ENCODE measurements at regions not wholly inside any gene's neighbourhood (a gene's known extent, or its start where the extent isn't known, plus 50 kb on each side); places are given as distances from the start of the nearest gene placed in this dataset.
"Not testable (repeated sequence)": the region's sequence is repeated elsewhere in the genome, so short reads cannot be mapped to it uniquely, and the experiment has no call there.

DNA sequence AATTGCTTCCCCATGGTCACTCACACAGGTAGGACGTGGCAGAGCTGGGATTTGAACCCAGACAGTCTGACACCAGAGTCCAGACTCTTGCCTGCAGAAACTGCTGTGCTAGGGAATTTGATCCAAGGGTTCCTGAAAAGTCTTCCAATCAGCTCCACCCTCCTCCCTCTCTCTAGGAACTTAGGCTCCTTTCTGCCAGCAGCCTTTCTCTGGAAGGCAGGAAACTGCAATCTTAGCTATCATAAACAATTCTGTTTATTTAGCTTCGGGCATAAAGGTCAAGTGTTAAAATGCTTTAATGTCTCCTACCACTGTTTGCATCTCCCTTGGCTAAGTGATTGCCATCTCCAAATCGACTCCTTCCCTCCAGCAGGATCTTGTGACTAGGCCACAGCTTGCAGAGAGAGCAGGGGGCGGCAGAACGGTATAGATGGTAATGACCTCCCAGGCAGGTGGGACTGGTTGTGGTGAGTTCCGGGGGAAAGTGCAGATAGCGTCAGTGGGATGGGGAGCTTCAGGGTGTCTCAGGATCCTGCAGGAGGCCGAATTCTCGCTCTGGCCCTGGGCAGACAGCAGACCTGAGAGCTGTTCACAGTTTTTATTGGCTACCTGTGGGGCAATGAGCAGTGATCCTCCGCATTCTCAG lies 882.4 kb upstream of the EEF2KMT start:
- DNase-seq (ENCODE audit: low read depth): no peak

DNA sequence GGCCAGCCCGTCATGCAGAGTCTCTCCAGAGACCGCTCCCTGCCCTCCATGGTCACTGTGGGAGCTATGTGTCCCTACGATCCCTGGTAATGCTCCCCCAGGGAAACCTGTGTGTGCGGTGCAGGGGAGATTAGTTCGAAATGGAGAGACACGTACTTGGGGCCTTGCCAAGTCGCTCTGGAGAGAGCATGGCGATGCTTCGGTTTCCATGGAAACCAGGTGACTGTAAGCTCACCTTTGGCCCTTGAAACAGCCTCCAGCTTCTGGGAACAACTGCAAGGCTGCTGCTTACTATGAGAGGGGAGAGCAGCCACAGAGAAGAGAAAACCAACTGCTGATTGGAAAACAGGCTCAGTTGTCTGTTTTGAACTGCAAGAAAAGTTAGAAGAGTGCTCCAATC lies 879.7 kb upstream of the EEF2KMT start:
- DNase-seq (ENCODE audit: low read depth): no peak

DNA sequence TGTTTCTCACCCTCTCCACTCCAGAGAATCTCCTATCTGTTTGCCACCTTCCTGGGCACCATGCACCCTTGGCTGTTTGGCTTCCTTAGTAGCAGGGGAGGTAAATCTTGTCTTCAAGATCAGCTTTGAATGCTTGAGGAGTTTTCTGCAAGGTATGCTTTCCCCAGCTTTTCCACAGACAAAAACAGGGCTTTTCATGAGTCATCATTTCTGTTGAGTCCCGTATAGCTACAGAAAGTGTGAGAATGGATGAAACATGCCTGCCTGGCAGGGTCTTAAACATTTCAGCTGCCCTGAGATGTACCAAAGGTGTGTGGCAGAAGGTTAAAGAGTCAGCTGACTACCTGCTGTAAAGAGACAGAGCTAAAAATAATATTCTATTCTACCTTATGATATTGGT lies 875.2 kb upstream of the EEF2KMT start:
- no peak for DNase-seq (ENCODE audit: low read depth)

DNA sequence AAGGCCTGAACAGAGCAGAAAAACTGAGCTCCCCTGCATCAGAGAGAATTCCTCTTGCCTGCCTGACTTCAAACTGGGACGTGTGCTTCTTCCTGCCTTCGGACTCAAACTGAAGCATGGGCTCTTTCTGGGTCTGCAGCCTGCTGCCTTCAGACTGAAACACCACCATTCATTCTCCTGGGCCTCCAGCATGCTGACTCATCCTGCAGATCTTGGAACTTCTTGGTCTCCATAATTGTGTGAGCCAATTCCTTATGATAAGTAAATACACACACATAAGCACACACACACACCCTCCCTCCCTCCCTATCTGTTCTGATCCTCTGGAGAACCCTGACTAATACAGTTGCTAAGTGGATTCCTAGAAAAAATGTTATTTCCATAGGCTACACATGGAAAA lies 874.3 kb upstream of the EEF2KMT start:
- no peak for DNase-seq (ENCODE audit: low read depth)

DNA sequence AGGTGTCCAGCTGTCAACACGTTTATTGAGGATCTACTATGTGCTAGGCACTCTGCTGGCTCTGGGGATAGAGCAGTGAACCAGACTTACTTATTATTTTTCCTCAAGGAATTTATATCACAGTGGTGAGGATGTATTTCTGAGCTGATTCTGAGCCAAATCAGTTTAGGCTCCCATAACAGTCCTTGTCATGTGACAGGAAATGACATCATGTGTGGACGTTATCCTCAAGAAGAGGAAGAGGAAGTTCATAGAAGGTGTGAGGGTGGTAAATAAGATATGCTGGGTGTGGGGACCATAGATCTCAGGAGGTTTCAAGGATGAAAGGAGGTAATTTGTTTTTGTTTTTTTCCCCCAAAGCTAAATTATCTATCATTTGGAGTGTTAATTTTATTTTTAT lies 873.5 kb upstream of the EEF2KMT start:
- DNase-seq (ENCODE audit: low read depth): no peak

DNA sequence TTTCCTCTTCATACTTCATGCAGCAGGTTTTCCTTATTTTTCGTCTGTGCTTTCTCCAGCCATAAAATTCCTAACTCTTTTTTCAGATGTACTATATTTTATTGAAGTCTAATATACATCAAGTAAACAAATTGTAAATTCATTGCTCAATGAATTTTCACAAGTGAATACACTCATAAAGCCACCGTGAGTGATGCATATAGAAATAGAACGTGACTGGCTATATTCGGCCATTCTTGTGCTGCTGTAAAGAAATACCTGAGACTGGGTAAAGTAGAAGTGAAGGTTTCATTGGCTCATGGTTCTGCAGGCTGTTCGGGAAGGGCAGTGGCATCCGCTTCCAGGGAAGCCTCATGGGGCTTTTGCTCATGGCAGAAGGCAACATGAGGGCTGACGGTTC lies 868.4 kb upstream of the EEF2KMT start:
- DNase-seq (ENCODE audit: low read depth): no peak

DNA sequence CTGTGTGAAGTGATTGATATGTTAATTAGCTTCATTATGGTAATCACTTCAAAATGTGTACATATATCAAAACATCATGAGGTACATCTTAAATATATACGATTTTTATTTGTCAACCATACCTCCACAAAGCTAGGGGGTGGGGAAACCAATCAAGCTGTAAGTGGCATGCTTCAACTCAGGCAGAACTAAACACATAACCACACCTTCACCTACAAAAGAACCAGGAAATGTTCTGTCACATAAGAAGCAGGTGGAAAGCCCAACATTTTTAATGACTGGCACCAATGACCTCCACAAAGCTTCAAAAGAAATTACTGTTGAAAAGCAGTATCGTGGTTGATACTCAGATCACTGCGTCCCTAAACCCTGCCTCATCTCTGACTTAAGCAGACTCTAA lies 867.7 kb upstream of the EEF2KMT start:
- no peak for DNase-seq (ENCODE audit: low read depth)

DNA sequence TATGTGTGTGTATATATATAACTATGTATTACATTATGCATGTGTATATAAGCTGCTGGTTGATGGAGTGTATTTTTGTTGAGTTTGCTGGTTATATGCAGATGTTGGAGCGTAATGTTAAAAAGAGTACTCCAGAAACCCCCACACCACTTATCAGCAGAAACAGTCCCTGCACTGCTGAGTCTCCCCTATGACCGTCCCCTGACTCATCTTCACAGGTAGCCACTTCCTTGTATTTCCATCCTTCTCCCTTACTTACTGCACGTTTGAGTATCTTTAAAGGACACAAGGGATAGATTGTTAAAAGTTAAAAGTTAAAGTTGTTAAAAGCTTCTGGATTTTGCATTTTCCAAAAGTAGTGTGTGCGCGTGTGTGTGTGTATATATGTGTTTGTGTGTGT lies 853.9 kb upstream of the EEF2KMT start:
- no peak for DNase-seq (ENCODE audit: low read depth)

DNA sequence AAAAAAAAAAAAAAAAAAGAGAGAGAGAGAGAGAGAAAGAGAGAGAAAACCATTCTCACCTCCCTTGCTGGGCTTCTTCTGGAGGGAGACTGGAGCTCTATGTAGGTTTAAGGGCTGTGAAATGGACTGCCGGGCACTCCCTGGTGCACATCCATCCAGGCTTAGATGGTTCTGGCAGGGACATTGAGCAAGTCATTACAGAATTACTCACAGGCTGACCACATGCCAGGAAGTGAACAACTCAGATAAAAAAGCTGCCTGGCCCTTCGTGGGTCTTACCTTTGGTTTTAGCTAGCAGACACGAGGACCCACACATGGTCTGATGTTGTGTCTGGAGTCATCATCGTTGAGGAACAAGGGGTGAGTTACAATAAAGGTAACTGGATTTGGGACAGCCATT lies 847.4 kb upstream of the EEF2KMT start:
- peak; percentile 6 for DNase-seq (ENCODE audit: low read depth)

DNA sequence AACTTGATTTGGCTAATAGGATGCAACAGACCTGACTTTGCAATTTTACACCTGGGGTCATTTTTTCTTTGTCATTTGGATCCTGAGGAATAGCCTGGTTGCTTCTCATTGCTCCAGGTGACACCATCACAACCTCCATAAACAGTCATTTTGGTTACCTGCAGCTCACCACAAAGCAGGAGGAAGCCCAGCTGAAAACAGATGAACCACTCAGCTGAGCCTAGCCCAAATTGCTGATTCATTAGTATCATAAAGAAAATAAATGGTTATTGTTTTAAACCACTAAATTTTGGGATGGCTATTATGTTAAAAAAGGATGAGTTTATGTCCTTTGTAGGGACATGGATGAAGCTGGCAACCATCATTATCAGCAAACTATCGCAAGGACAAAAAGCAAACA lies 841.0 kb upstream of the EEF2KMT start:
- DNase-seq (ENCODE audit: low read depth): no peak

DNA sequence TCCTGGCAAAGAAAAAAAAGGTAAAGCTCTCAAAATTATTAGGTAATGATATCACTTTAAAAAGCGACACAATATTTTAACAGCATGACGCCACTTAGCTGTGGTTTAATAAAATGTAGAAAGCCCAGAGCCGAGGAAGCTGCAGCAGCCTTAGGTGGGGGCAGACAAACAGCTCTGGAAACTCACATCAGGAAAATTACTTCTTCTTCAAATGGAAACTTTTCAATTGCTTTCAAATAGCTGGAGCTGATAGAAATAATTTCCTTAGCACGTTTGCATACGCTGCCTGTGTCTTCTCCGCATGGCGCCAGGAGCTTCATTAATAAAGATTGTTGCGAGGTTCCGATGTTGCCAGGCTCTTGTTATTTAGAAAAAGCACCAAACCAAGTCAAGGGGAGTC lies 835.3 kb upstream of the EEF2KMT start:
- DNase-seq (ENCODE audit: low read depth): no peak

DNA sequence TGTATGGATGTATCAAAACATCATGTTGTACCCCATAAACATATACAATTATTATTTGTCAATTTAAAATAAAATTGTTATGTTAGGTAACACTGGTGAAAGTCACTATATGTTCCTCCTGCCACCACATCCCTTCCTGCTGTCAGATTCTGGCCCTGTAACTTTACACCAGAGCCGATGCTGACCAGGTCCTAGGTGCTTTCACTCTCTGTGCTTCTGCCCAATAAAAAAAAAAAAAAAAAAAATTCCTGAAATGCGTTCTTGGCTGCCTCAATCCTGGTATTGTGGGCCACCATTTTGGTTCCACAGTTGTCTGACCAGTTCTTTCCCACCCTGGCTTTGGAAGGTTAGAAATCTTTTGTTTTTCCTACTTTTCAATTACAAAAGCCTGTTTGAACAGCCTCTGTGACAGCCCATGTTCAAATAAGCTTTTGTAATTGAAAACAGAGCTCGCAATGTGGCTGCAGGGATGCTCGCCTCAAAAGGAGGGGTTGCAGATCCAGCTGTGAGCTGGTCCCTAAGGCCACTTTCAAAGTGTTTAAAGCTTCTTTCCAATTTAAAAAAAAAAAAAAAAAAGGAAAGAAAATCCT lies 831.0 kb upstream of the EEF2KMT start:
- no peak for DNase-seq (ENCODE audit: low read depth)

DNA sequence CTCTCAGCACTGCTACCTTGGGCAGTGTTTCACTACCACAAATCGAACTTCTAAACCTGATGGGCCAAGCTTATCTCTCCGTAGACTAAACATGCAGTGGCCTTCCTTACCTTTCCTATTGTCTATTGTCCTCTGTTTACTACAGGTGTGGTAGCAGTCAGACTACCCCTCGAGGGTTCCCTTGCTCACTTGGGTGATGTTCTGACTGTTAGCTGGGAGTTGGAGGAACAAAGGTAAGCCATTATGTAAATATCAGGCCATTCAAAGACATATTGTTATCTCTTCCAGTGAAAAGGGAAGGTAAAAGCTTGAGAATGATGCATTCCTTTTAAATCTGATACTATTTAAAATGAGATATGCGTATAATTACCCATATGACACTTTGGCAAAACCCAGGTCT lies 828.3 kb upstream of the EEF2KMT start:
- DNase-seq (ENCODE audit: low read depth): no peak

DNA sequence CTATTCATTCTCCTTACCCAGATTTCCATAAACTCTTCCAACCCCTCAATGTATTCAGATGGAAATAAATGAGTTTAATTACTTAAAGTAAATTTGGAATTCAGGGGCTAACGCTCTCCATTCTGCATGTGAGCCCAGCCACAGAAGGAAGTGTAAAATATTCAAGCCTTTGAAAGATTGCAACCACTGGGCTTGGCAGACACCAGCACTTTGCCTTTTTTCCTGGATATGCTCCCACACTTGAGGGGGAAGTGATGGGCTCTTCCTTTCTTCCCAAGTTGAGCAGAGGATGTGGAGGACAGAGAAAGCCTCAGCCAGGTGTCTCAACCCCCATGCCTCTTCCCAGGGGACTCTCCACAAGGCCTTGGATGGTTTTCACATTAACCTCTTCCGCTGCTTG lies 825.1 kb upstream of the EEF2KMT start:
- no peak for DNase-seq (ENCODE audit: low read depth)

DNA sequence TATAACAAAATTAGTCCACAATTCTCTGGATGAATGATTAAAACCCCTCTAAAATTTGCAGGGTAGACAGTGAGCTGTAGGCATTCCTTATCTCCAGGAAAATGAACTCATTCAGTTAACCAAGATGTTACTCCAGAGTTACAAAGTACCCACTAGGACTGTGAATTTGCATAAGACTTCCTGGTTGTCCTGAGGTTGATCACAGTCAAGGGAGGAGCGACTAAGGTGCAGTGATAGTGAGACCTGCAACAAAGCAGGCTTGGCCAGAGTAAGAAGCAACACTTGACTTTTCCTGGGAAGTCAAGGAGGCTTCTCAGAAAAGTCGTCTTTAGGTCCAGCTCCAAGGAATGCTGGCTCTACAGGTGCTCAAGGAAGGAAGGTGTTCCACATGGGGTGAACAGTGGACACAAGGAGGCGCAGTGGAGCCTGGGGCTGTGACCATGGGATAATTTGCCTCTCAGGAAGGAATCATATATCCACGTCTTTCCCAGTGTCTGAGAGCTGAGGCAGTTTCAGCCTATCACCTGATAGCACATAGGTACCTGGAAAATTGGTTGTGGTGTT lies 821.1 kb upstream of the EEF2KMT start:
- no peak for DNase-seq (ENCODE audit: low read depth)

DNA sequence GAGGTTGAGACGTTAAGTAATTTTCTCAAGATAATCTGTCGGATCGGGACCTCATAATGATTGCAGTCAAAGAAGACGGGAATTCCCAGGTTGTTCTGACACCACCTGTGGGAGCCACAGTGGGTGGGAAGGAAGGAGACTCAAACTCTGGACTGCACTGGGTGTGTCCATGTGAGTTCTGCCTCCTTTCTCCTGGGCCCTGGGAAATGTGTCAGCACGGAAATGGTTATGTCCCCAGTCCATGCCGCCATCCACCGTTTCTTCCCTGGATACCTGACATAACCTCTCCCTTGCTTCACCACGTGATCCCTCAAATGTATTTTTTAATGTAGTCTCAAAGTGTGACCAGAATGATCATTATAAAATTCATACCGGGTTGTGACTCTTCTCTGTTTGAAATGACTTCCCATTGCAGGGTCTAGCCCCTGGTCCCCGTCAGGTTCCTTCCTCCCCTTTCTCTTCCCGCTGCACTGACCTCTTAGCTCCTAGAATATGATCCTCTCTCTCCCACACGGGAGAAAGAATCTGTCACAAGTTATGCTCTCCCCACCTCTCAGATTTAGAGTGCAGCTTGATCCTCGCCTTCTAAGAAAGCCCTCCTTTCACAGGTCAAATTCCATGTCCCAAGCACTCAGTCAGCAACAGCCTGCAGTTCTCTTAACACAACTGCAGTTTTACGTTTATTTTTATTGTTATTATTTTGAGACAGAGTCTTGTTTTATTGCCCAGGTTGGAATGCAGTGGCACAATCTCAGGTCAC lies 820.0 kb upstream of the EEF2KMT start:
- no peak for DNase-seq (ENCODE audit: low read depth)

DNA sequence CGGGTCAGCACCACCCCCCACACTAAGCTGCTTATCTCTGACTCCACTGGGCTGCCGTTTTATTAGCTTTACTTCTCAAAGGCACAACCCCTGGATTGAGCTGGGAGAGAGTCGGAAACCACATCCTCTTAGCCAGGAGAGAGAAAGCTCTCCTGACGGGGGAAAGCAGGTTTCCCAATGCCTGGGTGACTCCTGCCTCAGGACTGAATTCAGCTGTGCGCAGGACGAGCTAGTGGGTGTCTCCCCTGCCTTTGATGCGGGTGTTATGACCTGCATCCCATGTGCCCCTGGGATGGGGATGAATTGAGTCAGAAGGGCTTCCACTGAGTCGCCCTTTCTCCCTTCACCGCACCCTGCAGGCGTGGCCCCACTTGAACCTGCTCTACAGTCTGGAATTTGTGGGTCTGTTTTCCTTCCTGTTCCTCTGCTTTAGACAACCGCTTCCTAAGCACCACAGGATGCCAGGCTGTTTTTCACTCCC lies 819.2 kb upstream of the EEF2KMT start:
- DNase-seq (ENCODE audit: low read depth): peak; percentile 2

DNA sequence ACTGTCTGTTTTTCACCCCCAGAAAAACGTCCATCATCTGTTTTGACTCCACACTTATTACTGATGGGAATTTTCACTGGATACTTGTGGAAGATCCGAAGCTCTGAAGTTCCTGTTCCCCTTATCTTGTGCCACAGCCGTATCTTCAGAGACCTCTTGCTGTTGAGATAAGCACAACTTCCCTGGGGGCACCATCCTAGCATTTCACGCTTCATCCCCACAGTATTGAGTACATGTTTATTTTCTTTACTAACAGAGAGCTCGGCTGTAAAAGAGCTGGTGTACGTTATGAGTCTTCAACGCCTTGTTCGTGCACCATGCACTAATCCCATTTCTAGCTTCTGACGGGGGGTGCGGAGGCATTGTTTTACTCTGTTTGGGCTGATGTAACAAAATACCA lies 813.6 kb upstream of the EEF2KMT start:
- no peak for DNase-seq (ENCODE audit: low read depth)

DNA sequence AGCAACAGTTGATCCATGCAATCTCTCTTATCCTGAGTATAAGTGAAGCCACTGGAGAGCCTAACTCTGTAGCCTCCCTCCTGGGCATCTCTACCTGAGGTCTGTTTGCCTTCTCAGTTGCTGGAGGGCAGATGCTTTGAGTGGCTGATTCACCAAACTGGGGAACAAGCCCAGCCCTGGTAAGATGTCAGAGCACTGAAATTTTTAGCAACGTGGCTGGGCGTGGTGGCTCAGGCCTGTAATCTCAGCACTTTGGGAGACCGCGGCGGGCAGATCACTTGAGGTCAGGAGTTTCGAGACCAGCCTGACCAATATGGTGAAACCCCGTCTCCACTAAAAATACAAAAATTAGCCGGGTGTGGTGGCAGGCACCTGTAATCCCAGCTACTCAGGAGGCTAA lies 812.0 kb upstream of the EEF2KMT start:
- not testable (repeated sequence) for DNase-seq (ENCODE audit: low read depth)

DNA sequence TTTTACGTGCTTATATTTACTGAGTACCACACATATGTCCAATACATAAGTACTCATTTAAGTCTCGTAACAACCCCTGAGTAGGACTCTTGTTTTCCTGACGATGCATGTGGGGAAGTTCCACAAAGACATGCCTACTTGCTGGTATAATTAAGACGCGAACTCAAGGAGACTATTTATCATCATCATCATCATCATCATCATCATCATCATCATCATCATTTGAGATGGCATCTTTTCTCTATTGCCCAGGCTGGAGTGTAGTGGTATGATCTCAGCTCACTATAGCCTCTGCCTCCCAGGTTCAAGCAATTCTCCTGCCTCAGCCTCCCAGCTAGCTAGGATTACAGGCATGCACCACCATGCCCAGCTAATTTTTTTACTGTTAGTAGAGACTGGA lies 809.9 kb upstream of the EEF2KMT start:
- DNase-seq (ENCODE audit: low read depth): no peak

DNA sequence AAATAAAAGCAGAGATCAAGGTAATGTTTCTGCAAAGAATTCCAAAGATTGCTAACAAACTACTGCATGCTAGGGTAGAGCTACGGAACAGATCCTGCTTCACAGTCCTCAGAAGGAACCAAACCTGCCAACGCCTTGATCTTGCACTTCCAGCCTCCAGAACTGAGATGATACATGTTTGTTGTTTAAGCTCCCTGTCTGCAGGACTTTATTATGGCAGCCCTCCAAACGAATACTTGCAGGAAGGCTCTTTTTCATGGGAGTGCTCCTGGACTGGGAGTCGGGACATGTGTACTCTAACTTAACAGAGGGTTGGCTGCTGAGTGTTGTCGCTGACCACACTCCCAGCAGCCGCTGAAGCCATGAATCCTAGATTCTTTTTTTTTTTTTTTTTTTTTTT lies 808.8 kb upstream of the EEF2KMT start:
- peak; percentile 1 for DNase-seq (ENCODE audit: low read depth)

DNA sequence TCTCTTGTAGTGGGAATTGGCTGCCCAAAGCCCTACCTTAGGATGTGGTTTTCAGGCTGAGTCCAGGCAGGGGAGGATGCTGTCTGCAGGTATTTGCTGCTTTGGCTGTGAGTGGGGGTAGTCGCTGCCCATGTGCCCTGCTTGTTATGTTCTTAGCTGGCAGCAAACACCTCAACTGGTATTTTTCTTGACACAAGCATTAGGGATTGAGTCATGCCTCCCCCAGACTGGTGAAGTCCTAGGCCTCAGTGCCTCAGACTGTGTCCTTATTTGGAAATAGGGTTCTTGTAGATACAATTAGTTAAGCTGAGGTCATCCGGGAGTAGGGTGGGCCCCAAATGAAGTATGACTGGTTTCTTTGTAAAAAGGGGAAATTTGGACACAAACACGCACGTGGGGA lies 808.3 kb upstream of the EEF2KMT start:
- peak; percentile 18 for DNase-seq (ENCODE audit: low read depth)

DNA sequence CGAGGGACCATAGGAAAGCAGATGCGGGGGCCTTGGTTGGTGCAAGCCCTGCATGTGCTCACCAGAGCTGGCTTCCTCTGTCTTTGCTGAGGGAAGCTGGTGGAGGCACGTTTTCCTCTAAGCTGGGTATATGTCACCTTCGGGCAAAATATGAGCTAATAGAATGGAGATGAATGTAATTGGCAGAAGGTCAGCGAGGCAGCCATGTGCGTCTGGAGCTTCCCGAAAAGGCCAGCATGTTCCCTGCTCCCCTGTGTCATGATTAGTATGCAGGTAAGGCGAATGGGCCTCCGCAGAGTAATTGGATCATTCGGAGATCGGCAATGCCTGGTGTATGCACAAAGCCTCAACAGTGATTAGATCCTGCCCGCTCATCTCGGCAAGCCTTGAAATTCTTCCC lies 806.2 kb upstream of the EEF2KMT start:
- no peak for DNase-seq (ENCODE audit: low read depth)

Data from iris pigment epithelial cell (primary cell).